Naive thymus-derived CD8-positive, alpha-beta T cell (primary cell): ENCODE measurements at regions not wholly inside any gene's neighbourhood (a gene's known extent, or its start where the extent isn't known, plus 50 kb on each side); places are given as distances from the start of the nearest gene placed in this dataset.

Source experiments
- ATAC-seq, 2 donors: fragments of 150-1000 bp; cut with Tn5 transposase in 1 of 2; sonication (Bioruptor Pico), chemical (Tn5 transposase) in 1 of 2; 1 replicate in 1 of 2; 2 replicates in 1 of 2; pipeline ENCODE4 v1.10.0; 2021; ENCODE audit warnings: mild to moderate bottlenecking in 2 of 2, moderate library complexity in 2 of 2
- POLR2A ChIA-PET: fragments of 350-600 bp; sonication (Branson Sonifier 250); formaldehyde crosslinking; loops from one replicate; lab custom pipeline; 2021; ENCODE audit warnings: antibody characterized with exemption; lab: Charles Lee
- DNase-seq, 10 donors: peaks; one replicate each; pipeline versions ENCODE4 v3.0.0 to v3.0.0-alpha.2; 2020 to 2022
- H3K27ac Mint-ChIP-seq, 10 donors: one replicate each; pipeline ENCODE4 v1.8.0; 2020 to 2022; ENCODE audit warnings: mild to moderate bottlenecking in 10 of 10, mixed read lengths in 10 of 10, moderate library complexity in 4 of 10, inconsistent platforms in 1 of 10
- H3K27me3 Mint-ChIP-seq, 5 donors: one replicate each; pipeline ENCODE4 v1.8.0; 2021 to 2022; ENCODE audit warnings: mixed read lengths in 5 of 5
- H3K36me3 Mint-ChIP-seq, 3 donors: one replicate each; pipeline ENCODE4 v1.8.0; 2020 to 2022; ENCODE audit warnings: mixed read lengths in 3 of 3, mild to moderate bottlenecking in 2 of 3, inconsistent platforms in 1 of 3
- H3K4me1 Mint-ChIP-seq, 4 donors: one replicate each; pipeline ENCODE4 v1.8.0; 2021 to 2022; ENCODE audit warnings: mixed read lengths in 4 of 4
- H3K4me3 Mint-ChIP-seq, 10 donors: one replicate each; pipeline ENCODE4 v1.8.0; 2020 to 2022; ENCODE audit warnings: mild to moderate bottlenecking in 10 of 10, mixed read lengths in 10 of 10, moderate library complexity in 6 of 10, inconsistent platforms in 1 of 10
- H3K9me3 Mint-ChIP-seq, 9 donors: one replicate each; pipeline ENCODE4 v1.8.0; 2020 to 2022; ENCODE audit warnings: mixed read lengths in 9 of 9, mild to moderate bottlenecking in 3 of 9, inconsistent platforms in 1 of 9, moderate library complexity in 1 of 9

GRCh38 chr1:105655032-105655431 is 1401.4 kb upstream of the PRMT6 start:
- POLR2A ChIA-PET, result no interaction called here
- ATAC-seq, result no peak
- peaks cover 0 to 35% (median 10%) of the 10 kb centered on the region in 9 donors for H3K9me3 Mint-ChIP-seq
- H3K4me1 Mint-ChIP-seq, result no peaks in the 10 kb centered on the region
- H3K27me3 Mint-ChIP-seq, result no peaks in the 10 kb centered on the region
- no peak overlapping the region for H3K4me3 Mint-ChIP-seq
- H3K27ac Mint-ChIP-seq, result no peak overlapping the region
- peaks cover 0 to 5% (median 0%) of the 10 kb centered on the region in 3 donors for H3K36me3 Mint-ChIP-seq
- DNase-seq, result no peak

- H3K27me3 Mint-ChIP-seq, result no peaks in the 10 kb centered on the region
- no peak overlapping the region for H3K4me3 Mint-ChIP-seq
- POLR2A ChIA-PET, result no interaction called here
- H3K9me3 Mint-ChIP-seq, result peaks cover 0 to 29% (median 9%) of the 10 kb centered on the region in 9 donors
- peaks cover 0 to 7% (median 0%) of the 10 kb centered on the region in 3 donors for H3K36me3 Mint-ChIP-seq
- peak overlapping the region in 1 of 10 donors; percentile 49 for H3K27ac Mint-ChIP-seq
- DNase-seq, result no peak
- no peaks in the 10 kb centered on the region for H3K4me1 Mint-ChIP-seq
- no peak for ATAC-seq
These were observed 1392.0 kb upstream of the PRMT6 start for GRCh38 chr1:105664495-105664894.

- no peak for ATAC-seq
- Mint-ChIP-seq H3K9me3 (peaks cover 0 to 28% (median 11%) of the 10 kb centered on the region in 9 donors), H3K36me3 (no peaks in the 10 kb centered on the region), H3K27ac (no peak overlapping the region), H3K27me3 (no peaks in the 10 kb centered on the region), H3K4me3 (no peak overlapping the region), H3K4me1 (no peaks in the 10 kb centered on the region)
- POLR2A ChIA-PET, result no interaction called here
- DNase-seq, result no peak
These were observed 1378.1 kb upstream of the PRMT6 start for GRCh38 chr1:105678334-105678733.

- Mint-ChIP-seq H3K4me1 (no peaks in the 10 kb centered on the region), H3K9me3 (peaks cover 7 to 28% (median 15%) of the 10 kb centered on the region in 9 donors), H3K4me3 (no peak overlapping the region), H3K36me3 (no peaks in the 10 kb centered on the region), H3K27ac (no peak overlapping the region), H3K27me3 (no peaks in the 10 kb centered on the region)
- no peak for DNase-seq
- no peak for ATAC-seq
- POLR2A ChIA-PET, result no interaction called here
These were observed 1371.8 kb upstream of the PRMT6 start for GRCh38 chr1:105684714-105685113.

DNA sequence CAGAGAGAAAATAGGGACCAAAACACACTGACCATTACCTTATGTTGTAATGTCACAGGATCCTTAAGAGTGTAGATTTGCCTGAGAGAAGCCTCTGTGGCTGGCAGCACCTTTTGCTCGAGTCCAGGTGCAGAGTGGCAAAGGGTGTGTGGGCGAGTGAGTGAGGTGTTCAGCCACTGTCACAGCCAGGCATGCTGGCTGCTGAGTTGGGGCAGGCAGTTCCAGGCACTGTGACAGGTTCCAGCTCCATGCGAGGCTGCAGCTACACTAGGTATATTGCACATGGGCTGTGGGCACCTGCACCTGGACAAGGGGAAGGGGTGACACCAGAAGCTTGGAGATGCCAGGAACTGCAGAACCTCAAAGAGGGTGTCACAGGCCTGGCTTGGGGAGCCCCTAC is 1370.4 kb upstream of the PRMT6 start:
- H3K9me3 Mint-ChIP-seq, result peaks cover 1 to 20% (median 11%) of the 10 kb centered on the region in 9 donors
- no peak overlapping the region for H3K4me3 Mint-ChIP-seq
- H3K27me3 Mint-ChIP-seq, result no peaks in the 10 kb centered on the region
- no peak for ATAC-seq
- H3K4me1 Mint-ChIP-seq, result no peaks in the 10 kb centered on the region
- no peak overlapping the region for H3K27ac Mint-ChIP-seq
- no peak for DNase-seq
- no peaks in the 10 kb centered on the region for H3K36me3 Mint-ChIP-seq
- POLR2A ChIA-PET, result no interaction called here

- Mint-ChIP-seq H3K36me3 (no peaks in the 10 kb centered on the region), H3K9me3 (peaks cover 4 to 20% (median 11%) of the 10 kb centered on the region in 9 donors), H3K4me3 (no peak overlapping the region), H3K27me3 (no peaks in the 10 kb centered on the region), H3K4me1 (no peaks in the 10 kb centered on the region), H3K27ac (no peak overlapping the region)
- POLR2A ChIA-PET, result no interaction called here
- DNase-seq (no peak), ATAC-seq (no peak)
These were observed 1369.4 kb upstream of the PRMT6 start for GRCh38 chr1:105686874-105687690.

DNA sequence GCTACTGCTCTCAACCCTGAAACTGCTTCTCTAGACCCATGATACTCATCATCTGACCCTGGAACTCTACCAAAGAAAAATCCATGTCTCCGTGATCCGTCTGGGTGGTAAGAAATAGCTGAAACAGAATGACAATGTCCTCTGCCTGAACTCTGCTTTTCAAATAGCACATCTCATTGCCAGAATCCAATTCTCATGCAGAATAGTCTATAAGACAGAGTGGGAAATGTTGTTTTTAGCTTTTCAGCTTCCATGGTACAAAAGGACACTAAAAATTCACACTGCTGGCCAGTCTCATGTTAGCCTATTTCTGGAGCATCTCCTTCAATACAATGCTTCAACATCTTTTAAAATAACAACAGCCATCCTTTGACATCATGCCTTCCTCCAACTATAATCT is 1355.8 kb upstream of the PRMT6 start:
- DNase-seq, result no peak
- ATAC-seq, result no peak
- no peak overlapping the region for H3K4me3 Mint-ChIP-seq
- peaks cover 4 to 26% (median 16%) of the 10 kb centered on the region in 9 donors for H3K9me3 Mint-ChIP-seq
- no peak overlapping the region for H3K27ac Mint-ChIP-seq
- POLR2A ChIA-PET, result no interaction called here
- H3K27me3 Mint-ChIP-seq, result no peaks in the 10 kb centered on the region
- no peaks in the 10 kb centered on the region for H3K36me3 Mint-ChIP-seq
- H3K4me1 Mint-ChIP-seq, result no peaks in the 10 kb centered on the region

DNA sequence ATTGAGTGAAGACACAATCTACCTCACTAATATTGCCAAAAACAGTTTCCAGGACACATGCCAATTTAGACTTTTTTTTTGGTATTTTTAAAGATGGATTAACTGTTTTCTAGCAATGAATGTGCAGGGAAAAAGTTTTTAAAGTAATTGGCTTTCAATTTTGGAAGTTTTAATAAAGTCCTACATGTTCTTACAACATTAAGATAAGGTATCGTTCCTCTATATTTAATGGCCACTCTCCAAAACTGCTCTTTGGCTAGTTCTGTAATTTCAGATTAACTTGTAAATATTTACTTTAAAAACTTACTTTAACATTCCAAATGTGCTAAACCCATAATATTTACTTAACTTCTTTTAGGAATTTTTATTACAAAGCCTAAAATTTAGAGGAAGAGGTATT is 1332.2 kb upstream of the PRMT6 start:
- no peak for DNase-seq
- Mint-ChIP-seq H3K4me1 (no peaks in the 10 kb centered on the region), H3K27me3 (no peaks in the 10 kb centered on the region), H3K27ac (no peak overlapping the region), H3K4me3 (no peak overlapping the region), H3K36me3 (no peaks in the 10 kb centered on the region), H3K9me3 (peaks cover 0 to 32% (median 8%) of the 10 kb centered on the region in 9 donors)
- POLR2A ChIA-PET, result no interaction called here
- ATAC-seq, result no peak

- peaks cover 0 to 32% (median 12%) of the 10 kb centered on the region in 9 donors for H3K9me3 Mint-ChIP-seq
- no peak overlapping the region for H3K27ac Mint-ChIP-seq
- ATAC-seq, result no peak
- POLR2A ChIA-PET, result no interaction called here
- no peaks in the 10 kb centered on the region for H3K27me3 Mint-ChIP-seq
- no peaks in the 10 kb centered on the region for H3K4me1 Mint-ChIP-seq
- no peak for DNase-seq
- peaks cover 0 to 5% (median 0%) of the 10 kb centered on the region in 3 donors for H3K36me3 Mint-ChIP-seq
- H3K4me3 Mint-ChIP-seq, result no peak overlapping the region
These were observed 1325.8 kb upstream of the PRMT6 start for GRCh38 chr1:105730701-105731100.

DNA sequence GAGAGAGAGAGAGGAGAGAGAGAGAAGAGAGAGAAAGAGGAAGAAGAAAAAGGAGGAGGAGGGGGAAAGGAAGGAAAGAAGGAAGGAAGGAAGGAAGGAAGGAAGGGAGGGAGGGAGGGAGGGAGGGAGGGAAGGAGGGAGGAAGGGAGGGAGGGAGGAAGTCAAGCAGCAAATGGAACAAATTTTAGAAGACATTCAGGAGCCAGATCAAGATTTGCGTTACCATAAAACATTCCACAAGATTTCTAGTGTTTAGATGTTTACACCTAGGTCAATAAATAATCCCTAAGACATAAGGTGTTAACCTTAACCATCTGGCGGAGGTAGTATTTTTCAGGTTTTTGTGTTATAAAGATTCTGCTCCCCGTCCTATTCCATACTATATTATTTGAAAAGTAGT is 1320.1 kb upstream of the PRMT6 start:
- POLR2A ChIA-PET, result no interaction called here

GRCh38 chr1:105779727-105780126 is 1276.7 kb upstream of the PRMT6 start:
- DNase-seq (no peak), ATAC-seq (no peak)
- H3K4me3 Mint-ChIP-seq, result no peak overlapping the region
- H3K9me3 Mint-ChIP-seq, result peaks cover 2 to 44% (median 13%) of the 10 kb centered on the region in 9 donors
- H3K27ac Mint-ChIP-seq, result no peak overlapping the region
- H3K36me3 Mint-ChIP-seq, result peaks cover 0 to 4% (median 0%) of the 10 kb centered on the region in 3 donors
- H3K27me3 Mint-ChIP-seq, result no peaks in the 10 kb centered on the region
- POLR2A ChIA-PET, result no interaction called here
- H3K4me1 Mint-ChIP-seq, result no peaks in the 10 kb centered on the region

More for the DNA sequence above, 1320.1 kb upstream of the PRMT6 start:
- H3K36me3 Mint-ChIP-seq, result peaks cover 0 to 5% (median 0%) of the 10 kb centered on the region in 3 donors
- DNase-seq, result no peak
- H3K4me3 Mint-ChIP-seq, result no peak overlapping the region
- no peaks in the 10 kb centered on the region for H3K27me3 Mint-ChIP-seq
- H3K4me1 Mint-ChIP-seq, result no peaks in the 10 kb centered on the region
- ATAC-seq, result no peak
- peak overlapping the region in 1 of 10 donors; percentile 55 for H3K27ac Mint-ChIP-seq
- H3K9me3 Mint-ChIP-seq, result peaks cover 2 to 37% (median 6%) of the 10 kb centered on the region in 9 donors

GRCh38 chr1:105785021-105785420 is 1271.5 kb upstream of the PRMT6 start:
- DNase-seq (no peak), ATAC-seq (no peak)
- Mint-ChIP-seq H3K9me3 (peaks cover 0 to 30% (median 8%) of the 10 kb centered on the region in 9 donors), H3K27me3 (no peaks in the 10 kb centered on the region), H3K4me1 (no peaks in the 10 kb centered on the region), H3K36me3 (peaks cover 0 to 4% (median 0%) of the 10 kb centered on the region in 3 donors), H3K27ac (no peak overlapping the region), H3K4me3 (no peak overlapping the region)
- POLR2A ChIA-PET, result no interaction called here

GRCh38 chr1:105793536-105794146 is 1262.8 kb upstream of the PRMT6 start:
- peaks cover 0 to 17% (median 8%) of the 10 kb centered on the region in 9 donors for H3K9me3 Mint-ChIP-seq
- DNase-seq (no peak), ATAC-seq (no peak)
- H3K4me1 Mint-ChIP-seq, result no peaks in the 10 kb centered on the region
- H3K4me3 Mint-ChIP-seq, result no peak overlapping the region
- H3K27ac Mint-ChIP-seq, result no peak overlapping the region
- POLR2A ChIA-PET, result no interaction called here
- H3K27me3 Mint-ChIP-seq, result no peaks in the 10 kb centered on the region
- H3K36me3 Mint-ChIP-seq, result no peaks in the 10 kb centered on the region
